Psoas muscle (tissue), 7 donors: ENCODE measurements at regions not wholly inside any gene's neighbourhood (a gene's known extent, or its start where the extent isn't known, plus 50 kb on each side); places are given as distances from the start of the nearest gene placed in this dataset.
"Not testable (repeated sequence)": the region's sequence is repeated elsewhere in the genome, so short reads cannot be mapped to it uniquely, and the experiment has no call there.

ENCODE experiments used
- ATAC-seq, 4 donors: fragments of 200-7000 bp; cut with Tn5 transposase; one replicate each; pipeline ENCODE4 v1.9.1; 2020; ENCODE audit warnings: moderate library complexity in 3 of 4, mild to moderate bottlenecking in 2 of 4
- DNase-seq, 2 donors: peaks; one replicate each; pipeline ENCODE4 v3.0.0-alpha.2; 2020
- H3K27ac ChIP-seq: fragments of 200-600 bp; one replicate; pipeline ENCODE4 v1.8.0; 2022
- H3K27me3 ChIP-seq, 3 donors: fragments of 200-600 bp in 1 of 3; one replicate each; pipeline versions ENCODE4 v1.6.1 to v1.8.0; 2013 to 2022; ENCODE audit warnings: low read length in 2 of 3, mild to moderate bottlenecking in 2 of 3, moderate library complexity in 1 of 3; ENCODE audit not compliant: insufficient read depth in 3 of 3
- H3K36me3 ChIP-seq, 2 donors: fragments of 200-600 bp in 1 of 2; one replicate each; pipeline versions ENCODE4 v1.6.1 to v1.8.0; 2013 to 2022; ENCODE audit warnings: low read depth in 1 of 2, mild to moderate bottlenecking in 1 of 2, moderate library complexity in 1 of 2; ENCODE audit not compliant: insufficient read depth in 1 of 2
- H3K4me1 ChIP-seq: fragments of 200-600 bp; one replicate; pipeline ENCODE4 v1.8.0; 2022
- H3K4me3 ChIP-seq: fragments of 200-600 bp; one replicate; pipeline ENCODE4 v1.8.0; 2022; ENCODE audit warnings: mild to moderate bottlenecking
- H3K9me3 ChIP-seq: fragments of 200-600 bp; one replicate; pipeline ENCODE4 v1.8.0; 2022
- CTCF ChIP-seq: fragments of 200-600 bp; IDR thresholded peaks from one replicate; pipeline ENCODE4 v1.8.0; 2022; ENCODE audit warnings: antibody characterized with exemption
- WGBS, 3 donors: extraction: QIAGEN DNeasy Blood & Tissue Kit; methylation state at CpG; one replicate each; pipeline versions ENCODE4 v1.1.6 to v1.1.7; 2013; 5-methylcytosine and 5-hydroxymethylcytosine counted together
- intact Hi-C, 2 donors: fragments of 100-400 bp; cut with DNase I; formaldehyde crosslinking; loops; one replicate each; pipeline versions ENCODE4 v1.11.0 to v1.14.2; 2022
- donor health status: healthy with polysubstance abuse.
- donor health status: DM: no; HTN: no; CAD: no; lungs with moderate emphysema.
- donor health status: Bipolar disorder and iron deficiency.
- donor health status: healthy.
- donor health status: DM: yes; HTN: yes; CAD: no.
- donor health status: DM: no; HTN: no; CAD: no.
- donor health status: DM: yes; HTN: yes; CAD: no.

- H3K36me3 ChIP-seq = no peaks in the 10 kb centered on the region
- no peak overlapping the region for H3K27ac ChIP-seq
- DNase-seq = no peak
- ATAC-seq = no peak
- no peaks in the 10 kb centered on the region for H3K27me3 ChIP-seq
- H3K9me3 ChIP-seq = no peaks in the 10 kb centered on the region
- no peaks in the 10 kb centered on the region for H3K4me1 ChIP-seq
- WGBS, 3 donors = 94 to 97% (median 97%) methylated on average over 7 of the region's 7 CpGs
- no peak overlapping the region for H3K4me3 ChIP-seq
- intact Hi-C loops = no loop called here
- TF ChIP-seq CTCF = no peak
Measured at GRCh38 chr10:65176994-65177393, 1655.8 kb downstream of the REEP3 start.

- no peak for TF ChIP-seq CTCF
- WGBS, 3 donors = 95 to 100% (median 96%) methylated on average over 1 of the region's 1 CpG
- H3K4me1 ChIP-seq = no peaks in the 10 kb centered on the region
- no peaks in the 10 kb centered on the region for H3K36me3 ChIP-seq
- DNase-seq (no peak), ATAC-seq (no peak)
- no peak overlapping the region for H3K4me3 ChIP-seq
- H3K27me3 ChIP-seq = no peaks in the 10 kb centered on the region
- no peak overlapping the region for H3K27ac ChIP-seq
- H3K9me3 ChIP-seq = no peaks in the 10 kb centered on the region
- intact Hi-C loops = no loop called here
Measured at GRCh38 chr10:65183236-65183635, 1662.0 kb downstream of the REEP3 start.

DNA sequence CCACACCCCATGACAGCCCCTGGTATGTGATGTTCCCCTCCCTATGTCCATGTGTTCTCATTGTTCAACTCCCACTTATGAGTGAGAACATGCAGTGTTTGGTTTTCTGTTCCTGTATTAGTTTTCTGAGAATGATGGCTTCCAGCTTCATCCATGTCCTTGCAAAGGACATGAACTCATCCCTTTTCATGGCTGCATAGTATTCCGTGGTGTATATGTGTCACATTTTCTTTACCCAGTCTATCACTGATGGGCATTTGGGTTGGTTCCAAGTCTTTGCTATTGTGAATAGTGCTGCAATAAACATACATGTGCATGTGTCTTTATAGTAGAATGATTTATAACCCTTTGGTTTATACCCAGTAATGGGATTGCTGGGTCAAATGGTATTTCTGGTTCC lies 1665.5 kb downstream of the REEP3 start:
- H3K4me3 ChIP-seq, H3K4me1 ChIP-seq, H3K27ac ChIP-seq, ATAC-seq, H3K9me3 ChIP-seq, DNase-seq, intact Hi-C loops, H3K36me3 ChIP-seq, H3K27me3 ChIP-seq: not testable (repeated sequence)
- WGBS, 3 donors = 88 to 100% (median 97%) methylated on average over 1 of the region's 1 CpG

DNA sequence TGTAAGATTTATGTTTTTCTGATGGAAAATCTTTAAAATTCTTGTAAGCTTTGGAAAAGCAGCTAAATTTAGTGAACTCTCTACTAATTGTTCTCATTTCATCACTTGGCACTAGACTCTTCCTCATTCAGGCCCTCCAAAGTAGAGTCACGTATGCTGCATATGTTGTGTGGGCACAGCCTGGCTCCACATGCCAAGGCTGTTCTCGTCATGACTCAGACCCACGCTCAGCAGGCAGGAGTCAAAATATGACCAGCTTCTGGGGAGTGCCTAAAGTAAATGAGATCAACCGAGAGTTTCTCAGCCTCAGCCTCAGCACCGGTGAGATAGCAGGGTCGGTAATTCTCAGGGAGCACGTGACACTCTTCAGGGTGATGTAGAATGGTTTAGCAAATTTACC lies 1672.9 kb downstream of the REEP3 start:
- Histone ChIP-seq H3K27me3 (no peaks in the 10 kb centered on the region), H3K9me3 (no peaks in the 10 kb centered on the region), H3K4me3 (no peak overlapping the region), H3K4me1 (no peaks in the 10 kb centered on the region), H3K36me3 (no peaks in the 10 kb centered on the region), H3K27ac (no peak overlapping the region)
- intact Hi-C loops = no loop called here
- 78 to 83% (median 82%) methylated on average over 7 of the region's 7 CpGs for WGBS, 3 donors
- ATAC-seq (no peak), DNase-seq (no peak)
- no peak for TF ChIP-seq CTCF

- intact Hi-C loops = no loop called here
- Histone ChIP-seq H3K27me3 (no peaks in the 10 kb centered on the region), H3K36me3 (no peaks in the 10 kb centered on the region), H3K4me1 (no peaks in the 10 kb centered on the region), H3K27ac (no peak overlapping the region), H3K9me3 (no peaks in the 10 kb centered on the region), H3K4me3 (no peak overlapping the region)
- whole genome bisulfite sequencing, 3 donors = 59 to 63% (median 62%) methylated on average over 2 of the region's 2 CpGs
- DNase-seq = no peak
- no peak for TF ChIP-seq CTCF
- ATAC-seq = no peak
Measured at GRCh38 chr10:65194555-65194954, 1673.4 kb downstream of the REEP3 start.
